Astrocyte of the spinal cord (primary cell): ENCODE measurements at regions not wholly inside any gene's neighbourhood (a gene's known extent, or its start where the extent isn't known, plus 50 kb on each side); places are given as distances from the start of the nearest gene placed in this dataset.

Experiments
- DNase-seq: peaks from one replicate; pipeline ENCODE4 v3.0.0; 2011; ENCODE audit warnings: low read depth, low spot score
- H3K4me3 ChIP-seq: 2 replicates; pipeline ENCODE4 v1.5.1; 2011; ENCODE audit warnings: low read depth, mild to moderate bottlenecking, low read length, moderate library complexity
- CTCF ChIP-seq: IDR thresholded peaks from 2 replicates; pipeline ENCODE4 v1.5.1; 2012; ENCODE audit warnings: low read depth, mild to moderate bottlenecking, low read length, inconsistent platforms
- in situ Hi-C: cut with HindIII; loops from 2 replicates; pipeline ENCODE4 v1.10.0; 2017; ENCODE audit warnings: low sequenced_read_pairs

- no peak for DNase-seq
- no peak overlapping the region for H3K4me3 ChIP-seq
- in situ Hi-C loops = no loop called here
- TF ChIP-seq CTCF = no peak
These were observed 1402.1 kb upstream of the ACO1 start for GRCh38 chr9:30982301-30982700.

DNA sequence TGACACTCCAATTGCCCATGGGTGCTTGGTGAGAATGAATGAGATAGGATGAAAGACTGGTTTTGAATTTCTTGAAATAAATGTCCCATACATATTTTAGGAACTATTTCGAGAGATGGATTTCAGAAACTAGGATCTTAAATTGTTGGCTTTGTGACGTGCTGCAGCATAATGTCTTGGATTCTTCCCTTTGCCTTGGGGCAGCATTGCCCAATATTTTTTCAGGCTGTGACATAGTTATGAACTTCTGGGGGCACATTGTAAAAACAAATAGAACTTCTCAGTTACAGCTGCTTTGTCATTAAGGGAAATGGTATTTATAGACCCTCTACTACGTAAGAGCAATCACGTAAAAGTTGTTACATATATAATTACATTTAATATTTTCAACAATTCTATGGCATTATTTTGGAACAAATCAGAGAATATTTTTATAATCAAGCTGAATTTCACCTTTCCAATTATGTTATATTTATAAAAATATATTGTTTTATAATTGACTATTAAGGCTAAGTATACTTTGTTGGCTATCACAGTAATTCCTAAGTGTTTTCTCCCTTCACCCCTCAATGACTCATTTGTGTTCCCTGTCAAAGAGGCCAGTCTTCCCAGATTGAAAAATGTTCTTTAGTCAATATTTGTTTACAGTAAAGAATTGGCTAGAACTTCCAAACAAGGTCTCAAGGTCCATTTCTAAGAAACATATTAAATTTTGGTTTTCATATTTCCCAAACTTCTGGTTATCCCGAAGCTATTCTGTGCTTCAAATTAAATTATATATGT lies 1388.3 kb upstream of the ACO1 start:
- DNase-seq = no peak
- in situ Hi-C loops = no loop called here
- TF ChIP-seq CTCF = no peak
- H3K4me3 ChIP-seq = no peak overlapping the region

- in situ Hi-C loops = no loop called here
- no peak for DNase-seq
- no peak for TF ChIP-seq CTCF
- H3K4me3 ChIP-seq = no peak overlapping the region
These were observed 1387.7 kb upstream of the ACO1 start for GRCh38 chr9:30996761-30997160.

DNA sequence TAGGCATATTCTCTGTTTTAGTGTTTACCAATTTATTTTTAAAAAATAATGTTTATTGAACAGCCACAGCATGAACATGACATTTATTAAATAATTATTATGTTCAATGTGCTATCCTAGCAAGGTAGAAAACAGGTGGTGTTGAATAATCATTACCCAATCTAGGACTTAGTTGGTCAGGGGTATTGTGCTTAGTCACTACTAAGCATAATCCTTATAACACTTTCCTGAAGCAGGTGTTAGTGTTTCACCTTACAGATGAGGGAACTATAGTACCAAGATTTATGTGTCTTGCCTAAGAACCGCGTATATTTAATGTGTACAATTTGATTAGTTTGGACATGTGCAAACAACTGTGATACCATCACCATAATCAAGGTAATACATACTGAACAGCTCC lies 1387.2 kb upstream of the ACO1 start:
- no peak for TF ChIP-seq CTCF
- H3K4me3 ChIP-seq = no peak overlapping the region
- in situ Hi-C loops = no loop called here
- DNase-seq = no peak

- DNase-seq = no peak
- TF ChIP-seq CTCF = no peak
- in situ Hi-C loops = no loop called here
- no peak overlapping the region for H3K4me3 ChIP-seq
These were observed 1379.3 kb upstream of the ACO1 start for GRCh38 chr9:31005086-31005665.

DNA sequence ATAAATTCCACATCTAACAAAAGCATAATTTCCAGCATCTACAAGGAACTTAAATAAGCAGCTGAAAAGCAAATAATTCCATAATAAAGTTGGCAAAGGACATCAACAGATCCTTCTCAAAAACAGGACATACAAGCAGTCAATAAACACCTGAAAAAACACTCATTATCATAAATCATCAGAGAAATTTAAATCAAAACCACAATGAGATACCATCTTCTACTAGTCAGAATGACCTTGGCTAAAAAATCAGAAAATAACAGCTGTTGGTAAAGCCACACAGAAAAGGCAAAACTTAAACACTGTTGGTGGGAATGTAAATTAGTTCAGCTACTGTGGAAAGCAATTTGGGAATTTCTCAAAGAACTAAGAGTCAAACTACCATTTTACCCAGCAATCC lies 1371.1 kb upstream of the ACO1 start:
- TF ChIP-seq CTCF = no peak
- H3K4me3 ChIP-seq = no peak overlapping the region
- DNase-seq = peak; percentile 9
- in situ Hi-C loops = no loop called here
